ENCODE measurements at regions not wholly inside any gene's neighbourhood (a gene's known extent, or its start where the extent isn't known, plus 50 kb on each side); places are given as distances from the start of the nearest gene placed in this dataset.
A peak's percentile ranks its signal among the peaks of the same experiment; 100 is the strongest.

GRCh38 chrX:10085223-10085622 lies 71.6 kb upstream of the CLCN4 start:
- no peak for DNase-seq

- DNase-seq = no peak
Observed at GRCh38 chrX:10086676-10087075, 70.1 kb upstream of the CLCN4 start.

- no peak for DNase-seq
Observed at GRCh38 chrX:10087391-10087790, 69.4 kb upstream of the CLCN4 start.

DNA sequence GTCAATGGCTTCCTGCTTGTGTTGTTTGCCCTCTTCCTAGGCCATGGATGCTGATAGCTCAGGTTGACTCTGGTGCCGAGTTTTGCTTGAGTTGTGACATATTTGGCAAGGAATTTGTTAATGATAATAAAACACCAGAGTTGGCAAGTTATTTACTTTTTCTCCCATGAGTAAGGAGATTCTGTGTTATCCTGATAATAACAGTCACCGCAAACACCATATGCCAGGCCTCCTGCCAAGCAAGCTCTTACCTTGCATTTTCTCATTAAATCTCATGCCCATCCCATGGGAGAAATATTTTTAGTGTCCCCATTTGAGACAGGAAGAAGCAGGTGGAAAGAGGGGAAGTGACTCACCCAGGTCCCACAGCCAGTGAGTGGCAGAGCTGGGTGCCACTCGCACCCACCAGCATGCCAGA lies 67.4 kb upstream of the CLCN4 start:
- no peak for DNase-seq

- DNase-seq = no peak
Observed at GRCh38 chrX:10090319-10090718, 66.5 kb upstream of the CLCN4 start.

DNA sequence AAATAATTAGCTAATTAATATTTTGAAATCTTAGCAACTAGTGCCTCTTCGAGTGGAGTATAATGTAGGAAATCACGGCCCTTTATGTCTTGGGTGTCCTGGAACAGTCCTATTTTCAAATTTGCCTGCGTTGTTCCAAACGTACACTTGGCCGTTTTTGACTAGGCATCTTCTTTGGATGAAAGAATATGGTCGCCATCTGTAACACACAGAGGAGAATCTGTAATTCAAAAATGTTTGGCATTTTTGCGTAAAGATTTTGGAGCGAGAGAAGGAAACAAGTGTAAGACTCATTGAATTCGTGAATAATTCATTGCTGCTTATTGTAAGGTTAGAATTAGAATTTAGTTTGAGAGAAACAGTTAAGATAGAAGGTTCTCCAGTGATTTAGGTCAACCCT lies 61.5 kb upstream of the CLCN4 start:
- DNase-seq = no peak

GRCh38 chrX:10095698-10096432 lies 60.9 kb upstream of the CLCN4 start:
- no peak for DNase-seq

DNA sequence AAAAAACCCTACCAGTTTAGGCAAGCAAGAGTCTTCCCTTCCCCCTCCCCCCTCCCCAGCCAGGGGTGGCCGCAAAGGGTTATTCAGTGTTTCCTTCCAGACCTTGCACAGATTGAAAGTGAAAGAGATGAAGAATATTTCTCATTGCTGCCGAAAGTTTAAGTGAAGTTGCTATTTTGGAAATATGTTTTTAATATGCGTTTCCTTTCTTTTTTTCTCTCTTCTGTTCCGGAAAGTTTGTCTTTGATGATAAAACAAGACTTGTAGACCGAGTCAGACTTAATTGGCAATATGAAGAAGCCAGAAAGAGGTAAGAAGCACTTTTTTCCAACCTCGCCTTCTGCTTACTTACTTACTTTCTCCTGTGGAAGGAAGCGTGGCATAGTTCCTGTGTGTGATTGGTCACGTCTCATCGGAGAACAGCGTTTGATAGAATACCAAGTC lies 58.5 kb upstream of the CLCN4 start:
- peak; percentile 70 for DNase-seq

DNA sequence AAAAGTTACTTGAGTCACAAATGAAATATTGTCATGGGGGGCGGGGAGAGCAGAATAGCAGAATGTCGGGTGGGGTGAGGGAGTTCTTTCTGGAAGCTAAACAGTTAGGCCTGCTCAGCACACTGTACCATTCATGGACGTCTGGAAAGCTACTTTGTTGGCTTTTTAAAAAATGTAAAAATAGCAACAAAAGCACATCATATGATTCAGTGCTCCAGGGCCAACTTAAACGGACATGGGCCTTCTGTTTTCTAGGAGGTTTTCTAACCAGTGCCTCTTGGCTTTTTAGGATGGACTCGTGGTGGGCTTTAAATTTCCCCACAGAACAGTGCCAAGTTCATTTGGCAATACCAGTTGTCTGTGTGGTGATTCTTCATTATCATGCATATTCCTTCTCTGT lies 57.4 kb upstream of the CLCN4 start:
- DNase-seq = no peak

GRCh38 chrX:10101269-10101668 lies 55.5 kb upstream of the CLCN4 start:
- DNase-seq = no peak

- no peak for DNase-seq
Observed at GRCh38 chrX:10102046-10102704, 54.6 kb upstream of the CLCN4 start.

- DNase-seq = no peak
Observed at GRCh38 chrX:10103023-10103422, 53.8 kb upstream of the CLCN4 start.

GRCh38 chrX:10104958-10105658 lies 51.7 kb upstream of the CLCN4 start:
- no peak for DNase-seq

DNA sequence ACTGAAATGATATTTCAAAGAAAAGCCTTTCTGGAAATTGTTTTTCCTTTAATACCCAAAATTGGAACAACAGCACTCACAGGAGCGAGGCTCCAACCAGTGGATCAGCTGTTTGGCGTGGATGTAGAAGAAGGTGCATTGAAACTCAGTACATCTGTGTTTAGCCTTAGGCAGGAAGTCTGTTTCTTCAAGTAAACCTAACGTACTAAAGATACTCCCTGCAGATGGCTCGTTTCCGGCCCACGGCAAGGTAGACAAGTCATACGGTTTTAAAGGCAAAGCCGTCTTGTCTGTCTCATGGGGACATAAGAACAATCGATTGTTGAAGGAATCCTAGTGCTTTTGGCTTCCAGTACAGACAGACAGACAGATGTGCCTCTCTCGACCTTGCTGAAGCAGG lies 50.0 kb upstream of the CLCN4 start:
- peak; percentile 62 for DNase-seq

Data from stimulated activated CD4-positive, alpha-beta T cell treated with anti-CD3 and anti-CD28 coated beads, Interleukin-15, amount 100 ng/mL, for 24 hours (primary cell).